ENCODE measurements at regions not wholly inside any gene's neighbourhood (a gene's known extent, or its start where the extent isn't known, plus 50 kb on each side); places are given as distances from the start of the nearest gene placed in this dataset.

DNA sequence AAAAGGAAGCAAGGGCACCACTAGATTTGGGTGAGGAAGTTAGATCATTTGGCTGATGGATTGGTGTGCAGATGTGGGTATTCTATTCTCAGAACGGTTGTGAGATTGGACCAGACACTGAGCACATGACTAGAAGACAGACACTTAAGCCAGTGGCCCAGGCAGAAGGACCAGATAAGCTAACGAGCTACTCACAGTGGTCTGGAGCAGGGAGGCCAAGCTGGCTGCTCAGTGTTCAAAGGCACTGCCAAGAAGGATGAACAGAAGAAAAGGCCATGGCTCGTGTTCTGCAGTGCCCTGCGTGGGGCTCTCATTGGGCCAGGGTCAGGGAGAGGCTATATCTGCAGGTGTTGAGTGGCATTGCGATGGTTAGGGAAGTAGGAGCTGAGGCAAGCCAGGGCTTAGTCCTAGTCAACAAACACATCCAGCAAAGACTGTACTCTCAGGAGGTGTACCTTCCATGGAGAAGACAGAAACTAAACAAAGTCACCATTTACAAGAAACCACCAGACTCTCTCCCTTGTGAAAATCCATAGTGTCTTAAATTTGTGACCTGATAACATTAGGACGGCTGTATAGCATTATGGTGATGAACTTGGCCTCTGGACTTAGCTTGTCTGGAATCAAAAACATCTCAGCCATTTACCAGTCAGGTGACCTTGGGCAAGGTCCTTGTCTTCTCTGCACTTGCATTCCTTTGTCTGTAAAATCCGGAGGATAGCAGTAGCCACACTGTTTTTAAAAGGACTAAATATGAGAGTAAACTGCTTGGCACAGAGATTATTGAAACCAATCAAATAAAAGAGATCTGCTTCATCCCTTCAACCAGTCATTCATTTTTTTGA, 274.5 kb downstream of the SIPA1L2 start:
- TF ChIP-seq POLR2A (IDR thresholded peaks at IDR 0.05) (no peak), POLR2AphosphoS5 (IDR thresholded peaks at IDR 0.05) (no peak)
- TF ChIP-seq, protein P1, sequence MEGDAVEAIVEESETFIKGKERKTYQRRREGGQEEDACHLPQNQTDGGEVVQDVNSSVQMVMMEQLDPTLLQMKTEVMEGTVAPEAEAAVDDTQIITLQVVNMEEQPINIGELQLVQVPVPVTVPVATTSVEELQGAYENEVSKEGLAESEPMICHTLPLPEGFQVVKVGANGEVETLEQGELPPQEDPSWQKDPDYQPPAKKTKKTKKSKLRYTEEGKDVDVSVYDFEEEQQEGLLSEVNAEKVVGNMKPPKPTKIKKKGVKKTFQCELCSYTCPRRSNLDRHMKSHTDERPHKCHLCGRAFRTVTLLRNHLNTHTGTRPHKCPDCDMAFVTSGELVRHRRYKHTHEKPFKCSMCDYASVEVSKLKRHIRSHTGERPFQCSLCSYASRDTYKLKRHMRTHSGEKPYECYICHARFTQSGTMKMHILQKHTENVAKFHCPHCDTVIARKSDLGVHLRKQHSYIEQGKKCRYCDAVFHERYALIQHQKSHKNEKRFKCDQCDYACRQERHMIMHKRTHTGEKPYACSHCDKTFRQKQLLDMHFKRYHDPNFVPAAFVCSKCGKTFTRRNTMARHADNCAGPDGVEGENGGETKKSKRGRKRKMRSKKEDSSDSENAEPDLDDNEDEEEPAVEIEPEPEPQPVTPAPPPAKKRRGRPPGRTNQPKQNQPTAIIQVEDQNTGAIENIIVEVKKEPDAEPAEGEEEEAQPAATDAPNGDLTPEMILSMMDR (IDR thresholded peaks at IDR 0.05): no peak

Measured in gastroesophageal sphincter (tissue), 3 donors.